GM04504 (cell line): ENCODE measurements at regions not wholly inside any gene's neighbourhood (a gene's known extent, or its start where the extent isn't known, plus 50 kb on each side); places are given as distances from the start of the nearest gene placed in this dataset.
"Not testable (repeated sequence)": the region's sequence is repeated elsewhere in the genome, so short reads cannot be mapped to it uniquely, and the experiment has no call there.

Experiments
- DNase-seq: peaks from one replicate; pipeline ENCODE4 v3.0.0-alpha.2; 2012; ENCODE audit warnings: low read depth

DNA sequence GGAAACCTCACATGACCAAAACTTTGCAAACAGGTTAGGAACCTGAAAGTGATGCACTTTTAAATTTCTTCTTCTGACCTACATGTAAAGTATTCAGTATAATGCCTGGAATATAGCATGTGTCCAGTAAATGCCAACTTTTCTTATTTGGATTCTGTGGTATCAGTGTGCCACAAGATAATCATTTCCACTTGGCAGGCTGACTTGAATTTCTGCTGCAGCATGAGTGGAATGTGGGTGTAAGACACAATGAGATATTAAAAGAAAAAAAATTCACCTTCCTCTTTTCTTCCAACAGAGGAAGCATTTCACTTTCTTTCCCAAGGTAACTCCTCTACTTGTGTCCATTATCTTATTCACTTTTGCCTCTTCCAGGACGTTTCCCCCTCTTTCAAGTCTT is 141.9 kb upstream of the PRKD1 start:
- no peak for DNase-seq

DNA sequence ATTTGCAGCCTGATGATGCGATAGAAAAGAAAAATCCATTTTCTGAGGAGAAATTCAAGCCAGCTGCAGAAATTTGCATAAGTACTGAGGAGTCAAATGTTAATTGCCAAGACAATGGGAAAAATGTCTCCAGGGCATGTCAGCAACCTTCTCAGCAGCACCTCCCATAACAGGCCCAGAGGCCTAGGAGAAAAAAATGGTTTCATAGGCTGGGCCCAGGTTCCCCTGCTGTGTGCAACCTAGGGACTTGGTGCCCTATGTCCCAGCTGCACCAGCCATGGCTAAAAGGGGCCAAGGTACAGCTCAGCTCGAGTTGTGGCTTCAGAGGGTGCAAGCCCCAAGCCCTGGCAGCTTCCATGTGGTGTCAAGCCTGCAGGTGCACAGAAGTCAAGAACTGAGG is 144.8 kb upstream of the PRKD1 start:
- DNase-seq: not testable (repeated sequence)

DNA sequence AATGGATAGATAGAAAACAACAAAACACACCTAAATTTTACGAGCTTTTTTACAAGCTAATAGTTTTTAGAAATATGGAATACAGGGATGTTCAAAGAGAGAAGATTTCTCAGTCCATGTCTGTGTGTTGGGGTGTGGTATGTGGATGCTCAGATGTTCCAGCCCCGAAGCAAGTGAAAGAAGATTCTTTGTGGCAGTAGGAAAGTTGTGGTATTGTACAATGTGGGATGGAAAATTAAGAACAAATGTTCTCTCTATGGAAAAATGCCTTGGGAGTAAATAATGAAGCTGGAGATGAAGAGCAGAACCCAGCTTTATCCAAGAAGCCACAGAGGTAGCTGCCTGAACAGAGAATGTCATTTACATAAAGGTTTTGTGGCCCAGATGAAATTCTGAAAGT is 150.3 kb upstream of the PRKD1 start:
- DNase-seq: peak; percentile 2

DNA sequence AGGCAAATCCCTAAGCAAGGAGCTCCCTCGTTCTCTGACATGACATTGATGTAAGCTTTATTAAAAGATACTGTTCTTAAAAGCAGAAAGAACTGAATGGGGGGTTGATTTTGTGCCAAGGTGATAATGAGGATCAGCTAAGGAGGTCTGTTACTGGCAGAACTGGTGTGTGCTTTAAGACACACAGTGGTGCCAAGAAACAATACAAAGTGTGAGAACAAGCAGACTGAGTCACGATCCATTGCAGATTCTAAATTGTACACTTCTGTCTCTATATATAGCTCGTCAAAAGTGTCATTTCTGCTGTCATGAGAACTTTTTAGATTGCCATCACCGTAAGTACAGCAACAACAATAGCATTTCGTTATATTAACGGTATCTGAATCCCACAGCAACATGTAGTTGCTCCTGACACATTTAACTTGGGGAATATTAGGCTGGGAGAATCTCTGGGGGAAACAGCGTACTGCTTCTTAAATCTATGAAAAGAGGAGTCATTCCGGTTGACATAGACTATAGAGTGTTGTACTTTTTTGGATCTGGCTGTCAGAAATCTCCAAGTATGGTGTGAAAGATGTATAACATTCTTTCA is 151.3 kb upstream of the PRKD1 start:
- DNase-seq: no peak

DNA sequence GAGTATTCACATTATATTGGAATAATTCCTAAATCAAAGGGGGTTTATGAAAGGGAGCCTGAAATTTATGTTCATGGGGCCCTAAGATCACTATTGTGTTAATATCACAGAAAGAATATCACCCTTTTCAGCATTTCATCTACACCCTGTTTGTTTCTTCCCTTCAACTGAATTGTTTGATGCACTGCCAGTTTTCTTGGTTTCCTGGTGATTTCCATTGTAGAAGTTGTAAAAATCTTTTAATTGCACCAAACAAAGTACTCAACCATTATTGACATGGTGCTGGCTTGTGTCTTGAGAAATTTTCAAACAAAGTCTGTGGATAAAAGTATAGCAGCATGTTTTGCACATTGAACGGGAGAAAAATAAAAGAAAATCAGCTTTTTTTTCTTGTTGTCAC is 154.8 kb upstream of the PRKD1 start:
- no peak for DNase-seq

DNA sequence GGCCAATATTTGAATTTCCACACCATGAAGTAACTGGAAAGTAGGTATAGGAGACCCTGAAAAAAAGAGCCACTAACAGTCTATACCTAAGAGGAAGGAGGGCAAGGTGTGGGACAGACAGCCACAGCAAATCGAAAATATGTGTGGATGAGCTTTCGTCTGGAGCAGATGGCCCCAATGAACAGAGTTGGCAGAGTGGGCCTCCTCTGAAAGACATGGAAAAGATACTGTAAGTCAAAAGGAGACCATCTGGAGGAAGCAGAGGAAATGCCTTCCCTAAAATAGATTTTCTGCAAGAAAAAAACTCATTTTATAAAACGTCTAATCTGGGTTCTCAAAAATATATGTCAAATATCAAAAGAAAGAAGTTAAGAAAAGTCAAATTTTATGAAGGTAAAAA is 157.2 kb upstream of the PRKD1 start:
- DNase-seq: no peak

DNA sequence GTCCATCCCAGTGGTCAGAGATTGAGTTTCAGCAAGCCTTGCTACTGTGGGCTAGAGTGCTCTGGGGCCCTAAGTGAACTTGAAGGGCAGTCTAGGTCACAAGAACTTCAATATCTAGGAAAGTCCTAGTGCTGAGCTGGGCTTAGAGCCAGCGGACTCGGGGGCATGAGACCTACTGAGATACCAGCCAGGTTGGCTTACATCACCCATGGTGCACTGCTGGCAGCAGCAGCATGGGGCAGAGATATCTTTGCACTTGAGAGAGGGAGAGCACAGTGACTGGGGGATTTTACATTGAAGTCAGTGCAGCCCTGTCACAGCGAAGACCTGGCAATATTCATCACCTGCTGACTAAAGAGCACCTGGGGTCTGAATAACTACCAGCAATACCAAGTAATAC is 158.3 kb upstream of the PRKD1 start:
- no peak for DNase-seq

DNA sequence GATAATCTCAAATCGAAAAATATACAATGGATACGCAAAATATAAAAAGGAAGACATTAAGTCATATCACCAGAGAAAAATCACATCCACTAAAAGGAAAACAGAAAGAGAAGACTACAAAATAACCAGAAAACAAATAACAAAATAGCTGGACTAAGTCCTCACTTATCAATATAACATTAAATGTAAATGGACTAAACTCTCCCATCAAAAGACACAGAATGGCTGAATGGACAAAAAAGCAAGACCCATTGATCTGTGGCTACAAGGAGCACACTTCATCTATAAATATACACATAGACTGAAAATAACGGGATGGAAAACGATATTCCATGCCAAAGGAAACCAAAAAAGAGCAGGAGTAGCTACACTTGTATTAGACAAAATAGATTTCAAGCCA is 161.0 kb upstream of the PRKD1 start:
- no peak for DNase-seq

DNA sequence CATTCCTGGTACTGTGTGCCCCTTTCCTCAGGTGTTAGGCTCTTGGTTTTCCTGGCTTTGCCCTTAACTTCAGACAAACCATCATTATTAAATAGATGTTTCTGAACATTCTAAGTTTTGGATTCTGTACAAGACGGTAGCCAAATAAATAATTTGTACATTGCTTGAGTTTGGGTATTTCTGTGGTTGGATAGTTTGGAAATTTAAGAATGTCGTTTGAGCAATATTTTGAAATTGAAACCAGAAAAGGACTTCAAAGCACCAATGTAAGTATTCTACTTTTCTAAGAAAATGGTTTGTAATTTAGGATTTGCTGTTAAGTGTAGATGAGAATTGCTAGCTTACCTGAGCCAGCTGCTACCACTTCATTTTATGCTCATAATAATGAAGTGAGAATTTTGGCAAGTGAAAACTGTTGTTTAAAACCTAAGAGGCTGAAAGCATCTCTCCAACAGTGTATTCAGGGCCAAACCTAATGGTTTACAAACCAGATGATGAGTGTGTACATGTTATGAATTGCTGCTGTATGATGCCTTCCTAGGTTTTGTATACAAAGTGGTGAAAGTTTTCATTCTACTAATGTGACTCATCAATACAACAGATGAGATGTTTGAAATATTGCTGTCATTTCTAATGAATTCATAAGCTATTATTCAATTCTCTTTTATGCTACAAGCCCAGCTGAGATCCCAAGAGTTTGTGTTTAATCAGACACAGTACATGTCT is 181.5 kb upstream of the PRKD1 start:
- peak; percentile 23 for DNase-seq

DNA sequence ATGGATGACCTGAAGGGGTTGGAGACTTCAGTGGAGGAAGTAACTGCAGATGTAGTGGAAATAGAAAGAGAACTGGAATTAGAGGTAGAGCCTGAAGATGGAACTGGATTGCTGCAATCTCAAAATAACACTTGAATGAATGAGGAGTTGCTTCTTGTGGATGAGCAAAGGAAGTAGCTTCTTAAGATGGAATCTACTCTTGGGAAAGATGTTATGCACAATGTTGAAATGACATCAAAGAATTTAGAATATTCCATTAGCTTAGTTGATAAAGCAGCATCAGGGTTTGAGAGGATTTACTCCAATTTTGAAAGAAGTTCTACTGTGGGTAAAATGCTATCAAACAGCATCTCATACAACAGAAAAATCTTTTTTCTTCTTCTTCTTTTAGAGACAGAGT is 186.4 kb upstream of the PRKD1 start:
- no peak for DNase-seq

DNA sequence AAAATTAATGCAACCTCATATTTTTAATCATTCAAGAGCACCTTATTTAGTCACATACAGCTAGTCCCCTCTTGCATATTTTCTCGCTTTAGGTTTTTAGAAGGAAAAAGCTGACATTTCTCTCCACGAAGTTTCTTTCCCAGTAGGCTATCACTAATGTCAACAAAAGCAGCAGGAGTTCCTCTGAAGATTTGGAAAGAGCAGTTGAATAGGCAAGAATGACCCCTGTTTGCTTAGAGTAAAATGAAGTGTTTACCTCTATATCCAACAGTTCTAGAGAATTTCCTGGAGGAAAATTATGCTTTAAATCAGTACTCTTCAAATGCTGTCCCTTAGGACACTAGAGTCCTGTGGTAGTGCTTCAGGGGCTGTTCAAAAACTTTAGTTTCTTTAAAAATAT is 188.1 kb upstream of the PRKD1 start:
- no peak for DNase-seq

DNA sequence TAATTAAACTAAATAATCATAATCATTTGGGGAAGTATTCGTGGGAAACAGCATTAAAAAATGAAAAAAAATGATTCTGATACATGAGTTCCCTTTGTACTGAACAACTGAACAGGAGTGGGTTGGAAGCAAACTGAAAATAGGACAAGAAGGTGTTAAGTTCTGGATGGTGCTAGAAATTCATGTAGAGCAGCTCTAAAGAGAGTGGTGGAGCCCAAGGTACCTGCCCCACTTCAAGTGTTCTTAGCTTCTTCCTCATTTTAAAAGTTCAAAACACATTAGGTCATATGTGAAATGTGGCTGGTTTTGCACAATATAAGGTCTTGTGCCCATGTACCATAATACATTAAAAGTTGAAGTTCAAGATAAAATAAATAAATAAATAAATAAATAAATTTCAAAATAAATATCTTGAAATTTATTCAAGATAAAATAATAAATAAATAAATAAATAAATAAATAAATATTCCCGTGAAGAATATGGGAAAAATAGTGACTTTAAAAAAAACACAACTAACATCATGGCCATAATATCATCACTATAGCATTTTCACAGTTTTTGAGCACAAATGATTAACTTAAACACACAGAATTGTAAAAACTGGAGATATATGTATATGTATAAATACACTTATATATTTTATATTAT is 191.5 kb upstream of the PRKD1 start:
- DNase-seq: no peak

DNA sequence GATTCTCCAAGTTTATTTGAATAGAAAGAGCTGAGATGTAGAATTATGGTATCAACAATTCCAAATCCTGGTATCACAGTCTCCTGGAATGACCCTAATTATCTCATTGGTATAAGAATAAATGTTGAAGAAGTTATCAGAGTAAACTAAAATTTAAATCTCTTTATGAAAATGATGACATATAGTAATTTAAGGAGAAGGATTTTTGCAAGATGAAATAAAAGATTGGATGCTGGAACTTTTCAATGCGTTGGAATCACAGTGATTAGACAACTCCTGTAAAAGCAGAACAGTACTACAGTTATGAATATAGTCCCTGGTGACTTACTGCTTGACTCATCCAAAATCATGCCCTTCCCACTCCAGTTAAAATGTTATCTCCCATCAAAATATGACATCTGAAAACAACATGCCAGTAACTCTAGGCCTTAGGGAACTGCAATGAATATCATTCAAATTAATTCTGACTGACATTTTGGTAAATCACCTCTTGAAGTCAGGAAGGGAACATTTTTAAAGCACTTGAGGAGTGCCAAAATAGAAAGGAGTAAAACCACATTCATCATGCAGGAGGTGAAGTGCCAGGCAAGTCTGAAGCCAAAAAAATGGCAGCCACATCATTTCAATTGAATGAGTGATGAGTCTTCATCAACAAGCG is 197.8 kb upstream of the PRKD1 start:
- no peak for DNase-seq

DNA sequence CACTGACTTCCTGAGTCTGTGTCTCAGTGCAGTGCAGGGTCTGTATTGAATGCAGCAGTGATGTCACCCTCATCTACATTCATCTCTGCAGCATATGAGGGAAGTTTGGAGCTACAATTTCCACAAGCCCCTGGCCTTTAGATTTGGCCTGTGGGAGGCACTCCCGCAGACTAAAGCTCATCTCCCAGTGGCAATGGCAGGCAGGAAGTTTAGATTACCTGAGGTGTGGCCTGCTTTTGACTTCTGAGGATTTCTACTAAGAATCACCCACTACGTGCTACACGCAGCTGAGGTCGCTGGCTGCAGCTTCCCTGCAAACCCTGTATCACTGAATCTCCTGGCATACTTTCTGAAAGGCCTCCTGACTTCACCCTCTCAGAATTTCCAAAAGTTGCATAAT is 202.2 kb upstream of the PRKD1 start:
- no peak for DNase-seq

DNA sequence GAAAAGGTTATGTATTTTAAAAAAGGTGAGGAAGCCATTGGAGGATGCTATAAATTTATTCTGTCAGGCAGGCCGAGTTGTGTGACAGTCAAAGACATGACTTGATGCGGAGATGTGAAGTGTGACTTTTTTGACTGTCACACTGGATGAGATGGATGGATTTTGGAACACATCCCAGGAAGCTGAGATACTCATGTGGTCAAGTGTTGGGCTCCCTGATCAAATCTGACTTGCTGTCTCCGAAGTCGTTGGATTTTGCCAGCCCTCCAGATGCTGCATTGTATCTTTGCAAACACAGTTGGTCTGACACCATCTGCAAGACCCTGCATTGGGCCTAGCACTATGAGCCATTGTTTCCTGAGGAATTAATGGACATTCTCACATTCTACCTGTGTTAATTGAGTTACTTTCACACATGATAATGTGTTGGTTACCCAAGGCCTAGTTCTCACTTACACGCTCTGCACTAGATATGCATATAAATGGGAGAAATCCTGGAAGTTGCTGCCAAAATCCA is 204.0 kb upstream of the PRKD1 start:
- DNase-seq: no peak

DNA sequence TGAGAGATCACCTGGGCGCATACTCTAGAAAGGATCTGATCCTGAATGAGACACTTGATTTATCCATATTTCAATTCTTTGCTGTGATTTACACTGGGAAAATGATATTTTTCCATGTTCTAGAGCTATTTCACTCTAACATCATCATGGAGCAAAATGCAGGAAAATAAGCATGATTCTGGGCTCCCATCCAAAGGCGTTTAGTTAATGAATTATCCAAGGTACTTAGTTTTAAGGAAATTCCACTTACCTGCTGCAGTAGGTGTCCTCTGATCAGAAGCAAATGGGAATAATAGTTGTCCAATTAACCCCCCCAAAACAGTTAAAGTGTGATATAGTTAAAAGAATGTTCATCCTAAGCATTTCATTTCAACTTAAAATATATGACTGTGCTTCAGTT is 204.5 kb upstream of the PRKD1 start:
- DNase-seq: no peak

DNA sequence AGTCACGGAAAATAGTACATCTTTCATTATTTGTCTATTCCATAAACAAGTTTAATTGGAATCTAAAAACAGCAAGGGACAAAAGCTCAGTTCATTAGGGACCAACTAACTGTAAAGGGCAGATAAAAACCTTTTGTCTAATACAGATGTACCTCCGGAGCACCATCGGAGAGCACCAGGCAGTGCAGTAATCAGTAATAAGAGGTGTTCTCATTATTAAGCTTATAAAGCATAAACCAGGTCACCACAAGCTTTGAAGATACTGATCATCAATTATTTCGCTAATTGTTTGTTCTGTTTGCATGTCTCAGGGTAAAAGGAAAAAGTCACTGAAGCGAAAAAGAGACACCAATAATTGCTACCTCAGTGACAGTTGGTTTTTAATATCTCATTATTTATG is 207.3 kb upstream of the PRKD1 start:
- DNase-seq: no peak

DNA sequence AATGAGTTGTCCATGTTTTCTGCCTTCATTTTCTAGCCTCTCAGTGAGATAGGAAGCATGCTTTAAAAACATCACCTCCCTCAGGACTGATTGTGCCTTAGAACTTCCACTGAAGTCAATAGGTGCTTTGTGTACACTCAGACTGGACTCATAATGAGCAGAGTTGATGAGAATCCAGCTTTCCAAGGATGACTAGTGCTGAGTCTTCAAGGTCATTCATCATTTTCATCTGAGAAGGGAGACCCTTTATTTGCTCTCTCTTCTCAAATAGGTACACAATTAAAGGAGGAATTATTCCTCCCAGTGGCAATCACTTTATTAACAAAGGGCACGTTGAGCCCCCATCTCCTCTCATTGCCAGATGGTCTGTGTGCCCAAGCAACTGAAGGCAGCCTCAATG is 210.9 kb upstream of the PRKD1 start:
- DNase-seq: no peak

DNA sequence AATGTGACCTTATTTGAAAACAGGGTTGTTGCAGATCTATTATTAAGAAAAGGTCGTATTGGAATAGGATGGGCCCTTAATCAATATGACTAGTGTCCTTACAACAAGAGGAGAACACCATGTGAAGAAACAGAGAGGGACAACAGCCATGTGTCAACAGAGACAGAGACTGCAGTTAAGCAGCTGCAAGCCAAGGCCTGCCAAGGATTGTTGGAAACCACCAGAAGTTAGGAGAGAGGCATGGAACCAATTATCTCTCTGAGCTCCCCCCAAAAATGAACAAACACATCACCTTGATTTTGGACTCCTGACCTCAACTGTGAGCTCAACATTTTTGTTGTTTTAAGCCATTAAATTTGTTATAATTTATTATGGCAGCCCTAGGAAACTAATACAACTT is 214.6 kb upstream of the PRKD1 start:
- no peak for DNase-seq

DNA sequence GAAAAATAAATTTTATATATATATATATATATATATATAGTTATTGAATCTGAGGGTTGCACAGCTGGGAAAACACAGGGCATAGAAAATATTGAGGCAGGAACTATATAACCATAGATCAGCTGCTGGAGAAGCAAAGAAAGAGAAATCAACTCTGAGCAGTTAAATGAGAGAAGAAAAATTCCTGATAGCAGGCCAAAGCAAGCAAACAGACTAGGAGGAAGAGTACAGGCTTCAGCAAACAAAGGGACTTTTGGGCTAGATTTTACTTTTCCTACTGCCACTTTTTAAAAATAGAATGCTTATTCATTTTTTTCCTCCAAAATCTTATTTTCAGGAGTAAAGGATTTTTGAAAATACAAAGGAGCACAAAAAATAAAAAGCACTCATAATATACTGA is 216.0 kb upstream of the PRKD1 start:
- DNase-seq: no peak

DNA sequence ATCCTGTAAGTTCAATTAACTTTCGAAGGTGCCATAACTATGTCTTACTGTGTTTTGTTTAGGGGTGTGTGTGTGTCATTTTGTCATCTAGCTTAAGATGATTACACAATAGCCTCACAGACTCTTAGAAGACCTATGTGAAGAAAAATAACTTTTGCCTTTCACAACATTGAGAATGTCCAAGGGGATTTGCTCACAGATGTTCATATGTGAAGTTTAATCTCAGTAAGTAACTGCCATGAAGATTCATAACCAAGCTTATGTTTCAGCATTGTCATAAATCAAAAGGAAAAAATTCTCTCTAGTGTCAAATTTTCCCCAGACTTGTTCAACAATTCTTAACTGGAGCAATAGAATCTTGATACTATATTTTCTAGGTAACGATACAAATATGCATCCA is 226.1 kb upstream of the PRKD1 start:
- no peak for DNase-seq

DNA sequence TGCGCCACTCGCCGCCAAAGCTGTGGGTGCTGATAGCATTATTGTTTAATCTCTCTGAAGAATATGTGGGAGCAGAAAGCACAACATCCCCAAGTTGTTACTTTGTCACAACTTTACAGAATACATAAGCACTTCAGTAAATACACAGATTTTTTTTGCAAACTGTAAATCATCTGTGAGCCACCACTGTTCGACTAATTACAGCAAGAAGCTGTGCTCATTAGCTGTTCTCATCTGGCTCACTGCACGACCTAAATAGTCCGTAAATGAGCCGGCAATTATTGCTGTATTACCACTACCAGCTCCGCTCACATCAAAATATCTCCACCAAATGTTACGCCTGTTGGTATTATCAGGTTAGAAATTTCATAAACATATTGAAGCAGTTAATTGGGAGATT is 228.9 kb upstream of the PRKD1 start:
- no peak for DNase-seq

DNA sequence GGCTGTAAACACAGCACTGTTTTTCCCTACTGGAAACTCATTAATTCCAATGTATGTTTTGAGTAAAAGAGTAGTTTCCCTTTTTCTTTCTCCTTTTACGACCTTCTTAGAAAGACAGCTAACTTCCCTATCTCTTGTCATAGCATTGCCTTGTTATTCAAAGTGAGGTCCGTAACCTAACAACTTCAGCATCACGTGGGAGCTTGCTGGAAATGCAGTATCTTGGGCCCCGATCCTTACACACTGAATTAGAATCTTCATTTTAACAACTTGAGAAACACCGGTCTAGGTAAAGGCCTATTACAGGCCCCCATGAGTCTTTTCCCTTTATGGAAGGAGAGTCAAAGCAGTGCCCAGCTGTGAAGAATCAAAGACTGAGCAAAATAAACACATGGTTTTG is 230.7 kb upstream of the PRKD1 start:
- no peak for DNase-seq
